Astrocyte (in vitro differentiated cells and primary cell): ENCODE measurements at regions not wholly inside any gene's neighbourhood (a gene's known extent, or its start where the extent isn't known, plus 50 kb on each side); places are given as distances from the start of the nearest gene placed in this dataset.

Source experiments
- DNase-seq: peaks from one replicate; pipeline ENCODE4 v3.0.0-alpha.2; 2010; ENCODE audit warnings: low read depth
- FAIRE-seq: peaks from 2 replicates; lab custom pipeline; 2011; peaks lifted over from hg19 to GRCh38; lab: Jason Lieb, UNC
- H2AFZ ChIP-seq: 2 replicates; pipeline ENCODE4 v1.6.0; 2012; ENCODE audit warnings: low read depth, low read length, inconsistent platforms
- H3K27ac ChIP-seq: 2 replicates; pipeline ENCODE4 v1.5.1; 2011; ENCODE audit warnings: low read depth, low read length, inconsistent platforms
- H3K27me3 ChIP-seq: 2 replicates; pipeline ENCODE4 v1.6.0; 2011; ENCODE audit warnings: low read length, inconsistent platforms; ENCODE audit not compliant: insufficient read depth
- H3K36me3 ChIP-seq: 2 replicates; pipeline ENCODE4 v1.5.1; 2011; ENCODE audit warnings: low read length, inconsistent platforms; ENCODE audit not compliant: insufficient read depth
- H3K4me1 ChIP-seq: 2 replicates; pipeline ENCODE4 v1.5.1; 2011; ENCODE audit warnings: low read length, inconsistent platforms; ENCODE audit not compliant: insufficient read depth
- H3K4me2 ChIP-seq: 2 replicates; pipeline ENCODE4 v1.6.0; 2012; ENCODE audit warnings: low read length, inconsistent platforms
- H3K4me3 ChIP-seq: 2 replicates; pipeline ENCODE4 v1.5.1; 2011; ENCODE audit warnings: low read depth, mild to moderate bottlenecking, low read length, inconsistent platforms; ENCODE audit not compliant: insufficient read depth
- H3K79me2 ChIP-seq: 2 replicates; pipeline ENCODE4 v1.6.0; 2012; ENCODE audit warnings: mild to moderate bottlenecking, low read length, inconsistent platforms; ENCODE audit not compliant: insufficient read depth
- H3K9ac ChIP-seq: 2 replicates; pipeline ENCODE4 v1.6.0; 2012; ENCODE audit warnings: mild to moderate bottlenecking, low read length, inconsistent platforms
- H3K9me3 ChIP-seq: 2 replicates; pipeline ENCODE4 v1.5.1; 2012; ENCODE audit warnings: low read depth, mild to moderate bottlenecking, low read length, inconsistent platforms; ENCODE audit not compliant: insufficient read depth
- H4K20me1 ChIP-seq: 2 replicates; pipeline ENCODE4 v1.6.0; 2012; ENCODE audit warnings: low read length, inconsistent platforms; ENCODE audit not compliant: insufficient read depth
- H3K27ac Mint-ChIP-seq: one replicate; pipeline ENCODE4 v1.8.0; 2021; ENCODE audit warnings: mild to moderate bottlenecking, mixed read lengths; ENCODE audit not compliant: unreplicated experiment
- H3K27me3 Mint-ChIP-seq: one replicate; pipeline ENCODE4 v1.8.0; 2021; ENCODE audit warnings: low read depth, mixed read lengths; ENCODE audit not compliant: unreplicated experiment
- H3K36me3 Mint-ChIP-seq: one replicate; pipeline ENCODE4 v1.8.0; 2021; ENCODE audit warnings: low read depth, mixed read lengths; ENCODE audit not compliant: unreplicated experiment
- H3K4me1 Mint-ChIP-seq: one replicate; pipeline ENCODE4 v1.8.0; 2021; ENCODE audit warnings: low read depth, mixed read lengths; ENCODE audit not compliant: unreplicated experiment
- H3K4me3 Mint-ChIP-seq: one replicate; pipeline ENCODE4 v1.8.0; 2021; ENCODE audit warnings: mild to moderate bottlenecking, moderate library complexity, mixed read lengths; ENCODE audit not compliant: unreplicated experiment
- H3K9me3 Mint-ChIP-seq: one replicate; pipeline ENCODE4 v1.8.0; 2021; ENCODE audit warnings: mild to moderate bottlenecking, mixed read lengths; ENCODE audit not compliant: unreplicated experiment
- CTCF ChIP-seq: IDR thresholded peaks from 2 replicates; pipeline ENCODE4 v1.5.1; 2011; ENCODE audit warnings: low read depth, mild to moderate bottlenecking, inconsistent platforms, low read length, moderate library complexity; ENCODE audit not compliant: insufficient read depth
- EZH2 ChIP-seq: IDR thresholded peaks from 2 replicates; pipeline ENCODE4 v1.6.1; 2012; ENCODE audit warnings: mild to moderate bottlenecking, low read length, inconsistent platforms; ENCODE audit not compliant: insufficient read depth

GRCh38 chr22:48259991-48260670 lies 1497.7 kb downstream of the TBC1D22A start:
- Mint-ChIP-seq H3K27ac (no peak overlapping the region), H3K27me3 (peaks cover 43% of the 10 kb centered on the region), H3K4me1 (no peaks in the 10 kb centered on the region), H3K4me3 (no peak overlapping the region), H3K36me3 (no peaks in the 10 kb centered on the region), H3K9me3 (peaks cover 4% of the 10 kb centered on the region)
- no peak overlapping the region for H3K4me3 ChIP-seq
- no peak overlapping the region for H3K9ac ChIP-seq
- peaks cover 16% of the 10 kb centered on the region for H3K9me3 ChIP-seq
- TF ChIP-seq EZH2 (no peak), CTCF (no peak)
- H3K27ac ChIP-seq: no peak overlapping the region
- FAIRE-seq (no peak), DNase-seq (no peak)
- H3K4me2 ChIP-seq: no peak overlapping the region
- no peaks in the 10 kb centered on the region for H3K79me2 ChIP-seq
- H3K4me1 ChIP-seq: no peaks in the 10 kb centered on the region
- H3K27me3 ChIP-seq: no peaks in the 10 kb centered on the region
- no peak overlapping the region for H2AFZ ChIP-seq
- H4K20me1 ChIP-seq: no peaks in the 10 kb centered on the region
- H3K36me3 ChIP-seq: no peaks in the 10 kb centered on the region

- Mint-ChIP-seq H3K4me1 (no peaks in the 10 kb centered on the region), H3K27ac (no peak overlapping the region), H3K9me3 (peaks cover 4% of the 10 kb centered on the region), H3K27me3 (peaks cover 47% of the 10 kb centered on the region), H3K4me3 (no peak overlapping the region), H3K36me3 (no peaks in the 10 kb centered on the region)
- FAIRE-seq (no peak), DNase-seq (no peak)
- H3K79me2 ChIP-seq: no peaks in the 10 kb centered on the region
- no peak overlapping the region for H3K4me3 ChIP-seq
- no peaks in the 10 kb centered on the region for H3K4me1 ChIP-seq
- no peak overlapping the region for H2AFZ ChIP-seq
- no peak for TF ChIP-seq CTCF
- no peak for TF ChIP-seq EZH2
- H3K9me3 ChIP-seq: peaks cover 16% of the 10 kb centered on the region
- H3K36me3 ChIP-seq: no peaks in the 10 kb centered on the region
- no peak overlapping the region for H3K9ac ChIP-seq
- no peaks in the 10 kb centered on the region for H3K27me3 ChIP-seq
- H3K27ac ChIP-seq: no peak overlapping the region
- H4K20me1 ChIP-seq: no peaks in the 10 kb centered on the region
- H3K4me2 ChIP-seq: no peak overlapping the region
Observed at GRCh38 chr22:48258811-48259210, 1496.4 kb downstream of the TBC1D22A start.

GRCh38 chr22:48258064-48258701 lies 1495.7 kb downstream of the TBC1D22A start:
- peaks cover 4% of the 10 kb centered on the region for H3K9me3 Mint-ChIP-seq
- H3K4me1 ChIP-seq: no peaks in the 10 kb centered on the region
- no peaks in the 10 kb centered on the region for H3K36me3 ChIP-seq
- no peak for TF ChIP-seq EZH2
- TF ChIP-seq CTCF: no peak
- no peak overlapping the region for H3K4me3 ChIP-seq
- H3K9me3 ChIP-seq: peaks cover 16% of the 10 kb centered on the region
- no peaks in the 10 kb centered on the region for H3K4me1 Mint-ChIP-seq
- H3K27ac ChIP-seq: no peak overlapping the region
- no peak overlapping the region for H3K4me3 Mint-ChIP-seq
- H3K27me3 ChIP-seq: no peaks in the 10 kb centered on the region
- no peak overlapping the region for H3K4me2 ChIP-seq
- H4K20me1 ChIP-seq: no peaks in the 10 kb centered on the region
- no peak for FAIRE-seq
- no peaks in the 10 kb centered on the region for H3K79me2 ChIP-seq
- DNase-seq: no peak
- peaks cover 48% of the 10 kb centered on the region for H3K27me3 Mint-ChIP-seq
- H2AFZ ChIP-seq: no peak overlapping the region
- H3K9ac ChIP-seq: no peak overlapping the region
- H3K27ac Mint-ChIP-seq: no peak overlapping the region
- no peaks in the 10 kb centered on the region for H3K36me3 Mint-ChIP-seq
